ENCODE measurements at regions not wholly inside any gene's neighbourhood (a gene's known extent, or its start where the extent isn't known, plus 50 kb on each side); places are given as distances from the start of the nearest gene placed in this dataset.
"Not testable (repeated sequence)": the region's sequence is repeated elsewhere in the genome, so short reads cannot be mapped to it uniquely, and the experiment has no call there.

DNA sequence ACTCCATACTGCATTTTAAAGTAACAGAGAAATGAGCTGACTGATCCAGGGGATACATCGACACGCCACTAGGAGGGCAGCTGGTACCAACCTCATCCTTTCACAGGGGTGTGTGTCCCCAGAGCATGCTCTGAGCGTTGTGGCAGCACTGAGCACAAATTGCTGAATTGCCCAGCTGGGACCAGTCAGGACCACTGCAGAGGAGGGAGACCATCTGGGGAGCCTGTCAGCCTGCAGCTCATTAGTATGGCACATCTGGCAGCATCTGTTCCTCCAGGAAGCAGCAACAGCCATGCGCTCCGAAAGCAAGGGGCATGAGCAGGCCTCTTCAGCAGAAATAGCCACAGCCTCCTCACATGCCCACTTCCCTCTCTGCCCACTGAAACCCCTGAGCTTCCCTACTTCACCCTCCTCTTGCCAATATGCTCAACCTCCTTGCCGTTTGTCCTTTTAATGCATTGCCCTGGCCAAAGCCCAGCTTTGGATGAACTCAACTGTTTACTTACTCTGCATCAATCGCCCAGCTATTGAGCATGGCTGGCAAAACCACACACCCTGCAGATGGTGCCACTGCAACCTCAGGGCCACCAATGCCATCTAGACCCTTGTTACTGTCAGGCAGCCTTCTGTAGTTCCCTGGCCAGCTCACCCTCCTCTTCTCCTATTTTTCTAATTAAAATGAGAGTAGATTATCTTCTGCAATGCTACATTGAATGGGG lies 77.6 kb upstream of the NEDD9 start:
- TF ChIP-seq EP300 (IDR thresholded peaks at IDR 0.05) = no peak
- TF ChIP-seq, protein P1, sequence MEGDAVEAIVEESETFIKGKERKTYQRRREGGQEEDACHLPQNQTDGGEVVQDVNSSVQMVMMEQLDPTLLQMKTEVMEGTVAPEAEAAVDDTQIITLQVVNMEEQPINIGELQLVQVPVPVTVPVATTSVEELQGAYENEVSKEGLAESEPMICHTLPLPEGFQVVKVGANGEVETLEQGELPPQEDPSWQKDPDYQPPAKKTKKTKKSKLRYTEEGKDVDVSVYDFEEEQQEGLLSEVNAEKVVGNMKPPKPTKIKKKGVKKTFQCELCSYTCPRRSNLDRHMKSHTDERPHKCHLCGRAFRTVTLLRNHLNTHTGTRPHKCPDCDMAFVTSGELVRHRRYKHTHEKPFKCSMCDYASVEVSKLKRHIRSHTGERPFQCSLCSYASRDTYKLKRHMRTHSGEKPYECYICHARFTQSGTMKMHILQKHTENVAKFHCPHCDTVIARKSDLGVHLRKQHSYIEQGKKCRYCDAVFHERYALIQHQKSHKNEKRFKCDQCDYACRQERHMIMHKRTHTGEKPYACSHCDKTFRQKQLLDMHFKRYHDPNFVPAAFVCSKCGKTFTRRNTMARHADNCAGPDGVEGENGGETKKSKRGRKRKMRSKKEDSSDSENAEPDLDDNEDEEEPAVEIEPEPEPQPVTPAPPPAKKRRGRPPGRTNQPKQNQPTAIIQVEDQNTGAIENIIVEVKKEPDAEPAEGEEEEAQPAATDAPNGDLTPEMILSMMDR (IDR thresholded peaks at IDR 0.05) = no peak
- TF ChIP-seq POLR2A (IDR thresholded peaks at IDR 0.05) = no peak
- no peak for TF ChIP-seq POLR2AphosphoS5 (IDR thresholded peaks at IDR 0.05)
- DNase-seq = no peak
- 67 to 71% methylated on average over 7 of the region's 7 CpGs for WGBS, 2 donors
- Histone ChIP-seq H3K36me3 (no peaks in the 10 kb centered on the region), H3K27ac (no peak overlapping the region), H3K9me3 (no peaks in the 10 kb centered on the region), H3K27me3 (no peaks in the 10 kb centered on the region), H3K4me3 (no peak overlapping the region), H3K4me1 (no peaks in the 10 kb centered on the region)
- intact Hi-C loops (cut with DNase I) = no loop called here

DNA sequence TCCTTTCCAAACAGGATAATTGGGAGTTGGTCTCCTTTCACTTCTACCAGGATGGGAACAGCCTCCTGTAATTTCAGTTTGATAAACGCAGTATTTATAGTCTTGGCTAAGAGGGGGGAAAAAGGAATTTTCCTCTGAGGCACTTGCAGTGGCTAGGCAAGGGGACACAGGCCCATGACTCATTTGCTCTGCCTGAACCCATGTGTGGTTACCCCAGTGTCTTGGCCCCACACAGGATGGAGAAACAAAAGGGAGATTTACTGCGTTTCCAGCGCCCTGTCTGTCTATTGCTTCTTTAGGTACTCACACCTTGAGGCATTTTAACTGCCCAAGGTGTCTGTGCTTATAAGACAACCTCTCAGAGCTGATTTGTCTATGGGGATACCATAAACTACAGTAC lies 74.8 kb upstream of the NEDD9 start:
- intact Hi-C loops (cut with DNase I) = no loop called here
- H3K9me3 ChIP-seq = no peaks in the 10 kb centered on the region

DNA sequence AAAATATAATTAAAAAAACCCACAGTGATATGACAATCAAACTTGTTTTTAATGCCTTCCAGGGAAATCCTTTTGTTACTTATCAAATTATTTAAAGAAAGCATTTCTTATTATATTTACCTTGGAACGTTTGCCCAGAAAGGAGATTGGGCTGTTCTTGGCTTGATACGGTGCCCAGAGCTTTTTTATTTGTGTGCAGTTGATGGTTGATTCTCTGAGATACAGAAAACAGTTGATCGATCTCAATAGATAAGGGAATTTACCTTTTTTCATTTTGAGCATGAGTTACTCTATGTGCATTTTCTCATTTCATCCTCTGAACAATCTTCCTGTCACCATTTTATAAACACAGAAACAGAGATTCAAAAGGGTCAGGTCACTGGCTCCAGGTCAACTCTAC lies 72.5 kb upstream of the NEDD9 start:
- DNase-seq = no peak
- no peaks in the 10 kb centered on the region for H3K9me3 ChIP-seq
- H3K27me3 ChIP-seq = no peaks in the 10 kb centered on the region
- no peak for TF ChIP-seq POLR2AphosphoS5 (IDR thresholded peaks at IDR 0.05)
- H3K36me3 ChIP-seq = no peaks in the 10 kb centered on the region
- no peak overlapping the region for H3K4me3 ChIP-seq
- 17 to 64% methylated on average over 3 of the region's 3 CpGs for WGBS, 2 donors
- intact Hi-C loops (cut with DNase I) = no loop called here
- no peak overlapping the region for H3K27ac ChIP-seq
- H3K4me1 ChIP-seq = no peaks in the 10 kb centered on the region

More for the DNA sequence above, 74.8 kb upstream of the NEDD9 start:
- DNase-seq = no peak
- Histone ChIP-seq H3K4me1 (no peaks in the 10 kb centered on the region), H3K36me3 (no peaks in the 10 kb centered on the region), H3K27ac (no peak overlapping the region), H3K4me3 (no peak overlapping the region), H3K27me3 (no peaks in the 10 kb centered on the region)
- WGBS, 2 donors = 85 to 90% methylated on average over 3 of the region's 3 CpGs
- TF ChIP-seq POLR2A (IDR thresholded peaks at IDR 0.05) = no peak
- no peak for TF ChIP-seq POLR2AphosphoS5 (IDR thresholded peaks at IDR 0.05)
- no peak for TF ChIP-seq EP300 (IDR thresholded peaks at IDR 0.05)
- TF ChIP-seq, protein P1 (IDR thresholded peaks at IDR 0.05) = no peak

DNA sequence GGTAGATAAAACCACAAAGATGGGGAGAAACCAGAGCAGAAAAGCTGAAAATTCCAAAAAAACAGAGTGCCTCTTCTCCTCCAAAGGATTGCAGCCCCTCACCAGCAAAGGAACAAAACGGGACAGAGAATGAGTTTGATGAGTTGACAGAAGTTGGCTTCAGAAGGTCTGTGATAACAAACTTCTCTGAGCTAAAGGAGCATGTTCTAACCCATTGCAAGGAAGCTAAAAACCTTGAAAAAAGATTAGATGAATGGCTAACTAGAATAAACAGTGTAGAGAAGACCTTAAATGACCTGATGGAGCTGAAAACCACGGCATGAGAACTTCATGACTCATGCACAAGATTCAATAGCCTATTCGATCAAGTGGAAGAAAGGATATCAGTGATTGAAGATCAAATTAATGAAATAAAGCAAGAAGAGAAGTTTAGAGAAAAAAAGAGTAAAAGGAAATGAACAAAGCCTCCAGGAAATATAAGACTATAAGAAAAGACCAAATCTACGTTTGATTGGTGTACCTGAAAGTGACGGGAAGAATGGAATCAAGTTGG lies 67.5 kb upstream of the NEDD9 start:
- intact Hi-C loops (cut with DNase I); H3K4me1 ChIP-seq; H3K27ac ChIP-seq; H3K36me3 ChIP-seq; H3K9me3 ChIP-seq; DNase-seq; H3K4me3 ChIP-seq; H3K27me3 ChIP-seq: not testable (repeated sequence)
- 87 to 89% methylated on average over 5 of the region's 5 CpGs for WGBS, 2 donors

DNA sequence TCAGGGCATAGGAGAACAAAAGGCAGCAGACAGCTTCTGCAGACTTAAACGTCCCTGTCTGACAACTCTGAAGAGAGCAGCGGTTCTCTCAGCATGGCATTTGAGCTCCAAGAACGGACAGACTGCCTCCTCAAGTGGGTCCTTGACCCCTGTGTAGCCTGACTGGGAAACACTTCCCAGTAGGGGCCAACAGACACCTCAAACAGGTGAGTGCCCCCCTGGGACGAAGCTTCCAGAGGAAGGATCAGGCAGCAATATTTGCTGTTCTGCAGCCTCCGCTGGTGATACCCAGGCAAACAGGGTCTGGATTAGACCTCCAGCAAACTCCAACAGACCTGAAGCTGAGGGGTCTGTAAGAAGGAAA lies 66.9 kb upstream of the NEDD9 start:
- H3K9me3 ChIP-seq; H3K27ac ChIP-seq; H3K36me3 ChIP-seq; H3K4me1 ChIP-seq; DNase-seq; H3K4me3 ChIP-seq; H3K27me3 ChIP-seq; intact Hi-C loops (cut with DNase I): not testable (repeated sequence)
- 88 to 93% methylated on average over 5 of the region's 5 CpGs for WGBS, 2 donors

DNA sequence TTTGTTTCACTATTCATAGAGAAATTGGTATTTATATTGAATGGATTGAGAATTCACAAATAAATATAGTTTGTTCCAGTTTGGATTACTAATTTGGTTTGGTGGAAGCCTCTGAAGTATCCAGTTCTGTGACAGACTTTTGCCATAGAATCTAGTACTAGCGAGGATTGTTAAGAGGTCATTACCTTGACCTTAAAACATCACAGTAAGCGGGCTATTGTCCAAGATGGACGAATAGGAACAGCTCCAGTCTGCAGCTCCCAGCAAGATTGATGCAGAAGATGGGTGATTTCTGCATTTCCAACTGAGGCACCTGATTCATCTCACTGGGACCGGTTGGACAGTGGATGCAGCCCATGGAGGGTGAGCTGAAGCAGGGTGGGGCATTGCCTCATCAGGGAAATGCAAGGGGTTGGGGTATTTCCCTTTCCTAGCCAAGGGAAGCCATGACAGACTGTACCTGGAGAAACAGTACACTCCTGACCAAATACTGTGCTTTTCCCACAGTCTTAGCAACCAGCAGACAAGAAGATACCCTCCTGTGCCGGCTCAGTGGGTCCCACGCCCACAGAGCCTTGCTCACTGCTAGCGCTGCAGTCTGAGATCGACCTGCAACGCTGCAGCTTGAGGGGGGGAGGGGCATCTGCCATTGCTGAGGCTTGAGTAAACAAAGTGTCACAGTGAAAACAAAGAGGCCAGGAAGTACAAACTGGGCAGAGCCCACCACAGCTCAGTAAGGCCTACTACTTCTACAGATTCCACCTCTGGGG lies 66.4 kb upstream of the NEDD9 start:
- peaks cover 0 to 6% (median 0%) of the 10 kb centered on the region in 4 donors for H3K4me1 ChIP-seq
- TF ChIP-seq EP300 (IDR thresholded peaks at IDR 0.05) (no peak), POLR2A (IDR thresholded peaks at IDR 0.05) (no peak), POLR2AphosphoS5 (IDR thresholded peaks at IDR 0.05) (no peak)
- TF ChIP-seq, protein P1 (IDR thresholded peaks at IDR 0.05) = no peak
- no peaks in the 10 kb centered on the region for H3K36me3 ChIP-seq
- intact Hi-C loops (cut with DNase I) = no loop called here
- WGBS, 2 donors = 73 to 92% methylated on average over 9 of the region's 9 CpGs
- H3K9me3 ChIP-seq = no peaks in the 10 kb centered on the region
- H3K27ac ChIP-seq = no peak overlapping the region
- H3K4me3 ChIP-seq = no peak overlapping the region
- DNase-seq = no peak
- no peaks in the 10 kb centered on the region for H3K27me3 ChIP-seq
